ENCODE measurements at regions not wholly inside any gene's neighbourhood (a gene's known extent, or its start where the extent isn't known, plus 50 kb on each side); places are given as distances from the start of the nearest gene placed in this dataset.

- DNase-seq (ENCODE audit: low read depth in 1 of 2, low spot score in 1 of 2) = no peak
- Histone ChIP-seq H3K27me3 (ENCODE audit: insufficient read depth, poor library complexity, severe bottlenecking) (no peaks in the 10 kb centered on the region), H3K27ac (replicated peaks) (no peak overlapping the region), H3K4me3 (replicated peaks; ENCODE audit: insufficient read depth, low read length) (no peak overlapping the region)
- TF ChIP-seq GABPA (IDR thresholded peaks at IDR 0.05; ENCODE audit: low read depth) (no peak), REST (IDR thresholded peaks at IDR 0.05; ENCODE audit: insufficient replicate concordance, low read depth) (no peak), SPI1 (IDR thresholded peaks at IDR 0.05; ENCODE audit: borderline replicate concordance, low read depth) (no peak), POLR2AphosphoS5 (IDR thresholded peaks at IDR 0.05; ENCODE audit: low read depth) (no peak), CTCF (IDR thresholded peaks at IDR 0.05; ENCODE audit: insufficient read depth, low read length) (no peak)
Observed at GRCh38 chr6:156045401-156046267, 590.0 kb upstream of the NOX3 start.

GRCh38 chr6:156033598-156033997 is 578.0 kb upstream of the NOX3 start:
- H3K27me3 ChIP-seq (ENCODE audit: insufficient read depth, poor library complexity, severe bottlenecking) = no peaks in the 10 kb centered on the region
- no peak for DNase-seq (ENCODE audit: low read depth in 1 of 2, low spot score in 1 of 2)
- no peak overlapping the region for H3K4me3 ChIP-seq (replicated peaks; ENCODE audit: insufficient read depth, low read length)
- H3K27ac ChIP-seq (replicated peaks) = no peak overlapping the region
- TF ChIP-seq CTCF (IDR thresholded peaks at IDR 0.05; ENCODE audit: insufficient read depth, low read length) = no peak
- no peak for TF ChIP-seq POLR2AphosphoS5 (IDR thresholded peaks at IDR 0.05; ENCODE audit: low read depth)
- no peak for TF ChIP-seq REST (IDR thresholded peaks at IDR 0.05; ENCODE audit: insufficient replicate concordance, low read depth)
- no peak for TF ChIP-seq GABPA (IDR thresholded peaks at IDR 0.05; ENCODE audit: low read depth)
- no peak for TF ChIP-seq SPI1 (IDR thresholded peaks at IDR 0.05; ENCODE audit: borderline replicate concordance, low read depth)

DNA sequence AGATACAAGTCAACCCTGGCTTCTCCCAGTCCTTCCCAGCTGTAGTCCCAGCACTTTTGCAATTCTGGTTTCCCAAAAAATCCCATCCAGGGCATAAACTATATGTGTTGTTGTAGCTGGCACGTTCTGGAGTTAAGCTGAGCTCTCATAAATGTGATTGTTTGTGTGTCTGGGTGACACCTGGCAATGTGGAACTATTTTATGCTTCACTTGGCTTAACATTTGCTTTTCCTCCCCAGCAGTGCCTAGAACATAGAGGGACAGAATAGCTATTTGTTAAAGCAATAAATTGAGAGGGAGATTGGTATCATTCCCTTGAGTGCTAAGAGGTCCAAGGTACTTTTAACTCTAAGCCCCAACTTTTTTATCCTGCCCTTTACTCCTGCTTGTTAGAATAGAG is 575.9 kb upstream of the NOX3 start:
- Histone ChIP-seq H3K27me3 (ENCODE audit: insufficient read depth, poor library complexity, severe bottlenecking) (no peaks in the 10 kb centered on the region), H3K4me3 (replicated peaks; ENCODE audit: insufficient read depth, low read length) (no peak overlapping the region), H3K27ac (replicated peaks) (no peak overlapping the region)
- TF ChIP-seq REST (IDR thresholded peaks at IDR 0.05; ENCODE audit: insufficient replicate concordance, low read depth) (no peak), GABPA (IDR thresholded peaks at IDR 0.05; ENCODE audit: low read depth) (no peak)
- no peak for DNase-seq (ENCODE audit: low read depth in 1 of 2, low spot score in 1 of 2)
